Ishikawa (cell line): ENCODE measurements at regions not wholly inside any gene's neighbourhood (a gene's known extent, or its start where the extent isn't known, plus 50 kb on each side); places are given as distances from the start of the nearest gene placed in this dataset.

Experiments used
- CEBPB ChIP-seq: IDR thresholded peaks from 2 replicates; pipeline ENCODE4 v1.6.1; 2012
- CREB1 ChIP-seq: IDR thresholded peaks from 2 replicates; pipeline ENCODE4 v1.6.1; 2012; ENCODE audit warnings: low read depth
- EP300 ChIP-seq: IDR thresholded peaks from 2 replicates; pipeline ENCODE4 v1.6.1; 2012; ENCODE audit warnings: borderline replicate concordance
- FOXM1 ChIP-seq: IDR thresholded peaks from 2 replicates; pipeline ENCODE4 v1.6.1; 2012; ENCODE audit warnings: low read depth, borderline replicate concordance
- RAD21 ChIP-seq: IDR thresholded peaks from 2 replicates; pipeline ENCODE4 v1.6.1; 2012; ENCODE audit warnings: low read depth
- TAF1 ChIP-seq: IDR thresholded peaks from 2 replicates; pipeline ENCODE4 v1.6.1; 2012; ENCODE audit warnings: low read depth, mild to moderate bottlenecking
- TCF12 ChIP-seq: IDR thresholded peaks from 2 replicates; pipeline ENCODE4 v1.6.1; 2012; ENCODE audit warnings: low read depth
- TEAD4 ChIP-seq: IDR thresholded peaks from 2 replicates; pipeline ENCODE4 v1.6.1; 2012
- YY1 ChIP-seq: IDR thresholded peaks from 2 replicates; pipeline ENCODE4 v1.6.1; 2012; ENCODE audit warnings: low read depth
- TF ChIP-seq, protein P1 (sequence below): IDR thresholded peaks from 2 replicates; pipeline ENCODE4 v1.6.1; 2012
- TF ChIP-seq, protein P2 (sequence below): IDR thresholded peaks from 2 replicates; pipeline ENCODE4 v1.6.1; 2012; ENCODE audit warnings: low read depth, mild to moderate bottlenecking
- TF ChIP-seq, protein P3 (sequence below): IDR thresholded peaks from 2 replicates; pipeline ENCODE4 v1.6.1; 2012

DNA sequence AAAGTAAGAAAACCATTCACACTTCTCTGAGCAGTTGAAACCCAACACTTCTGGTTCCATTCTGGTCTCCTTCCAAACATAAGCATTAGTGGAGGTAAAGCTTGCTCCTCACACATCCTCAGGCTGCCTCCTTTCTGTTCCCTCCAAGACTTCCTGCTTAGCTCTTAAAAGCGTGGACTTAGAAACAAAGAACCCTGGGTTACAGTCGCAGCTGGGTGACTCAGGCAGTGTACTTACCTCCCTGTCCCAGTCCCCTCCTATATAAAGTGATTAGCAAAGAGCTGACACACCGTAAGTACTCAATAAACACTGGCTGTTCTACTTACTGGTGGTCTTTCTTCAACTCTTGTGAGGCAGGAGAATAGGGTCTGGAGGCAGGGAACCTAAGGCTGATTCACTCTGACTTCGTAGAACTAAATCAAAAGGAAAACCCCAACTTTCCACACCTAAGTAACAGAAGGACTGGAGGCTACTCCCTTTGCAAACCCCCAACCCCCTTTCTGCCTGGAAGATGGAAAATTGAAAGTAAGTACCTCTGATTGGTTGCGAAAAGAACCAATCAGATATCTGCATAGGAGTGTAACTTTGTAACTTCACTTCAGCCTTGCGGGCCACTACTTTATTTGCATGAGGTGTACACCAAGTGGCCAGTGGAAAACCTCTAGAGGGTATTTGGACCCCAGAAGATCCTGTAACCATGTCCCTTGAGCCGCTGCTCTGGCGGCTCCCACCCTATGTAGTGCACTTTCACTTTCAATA, 165.4 kb downstream of the SUCLA2 start:
- TF ChIP-seq TAF1, result no peak
- TF ChIP-seq TEAD4, result no peak
- TF ChIP-seq, protein P1, sequence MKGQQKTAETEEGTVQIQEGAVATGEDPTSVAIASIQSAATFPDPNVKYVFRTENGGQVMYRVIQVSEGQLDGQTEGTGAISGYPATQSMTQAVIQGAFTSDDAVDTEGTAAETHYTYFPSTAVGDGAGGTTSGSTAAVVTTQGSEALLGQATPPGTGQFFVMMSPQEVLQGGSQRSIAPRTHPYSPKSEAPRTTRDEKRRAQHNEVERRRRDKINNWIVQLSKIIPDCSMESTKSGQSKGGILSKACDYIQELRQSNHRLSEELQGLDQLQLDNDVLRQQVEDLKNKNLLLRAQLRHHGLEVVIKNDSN, result no peak
- no peak for TF ChIP-seq RAD21
- TF ChIP-seq, protein P2, sequence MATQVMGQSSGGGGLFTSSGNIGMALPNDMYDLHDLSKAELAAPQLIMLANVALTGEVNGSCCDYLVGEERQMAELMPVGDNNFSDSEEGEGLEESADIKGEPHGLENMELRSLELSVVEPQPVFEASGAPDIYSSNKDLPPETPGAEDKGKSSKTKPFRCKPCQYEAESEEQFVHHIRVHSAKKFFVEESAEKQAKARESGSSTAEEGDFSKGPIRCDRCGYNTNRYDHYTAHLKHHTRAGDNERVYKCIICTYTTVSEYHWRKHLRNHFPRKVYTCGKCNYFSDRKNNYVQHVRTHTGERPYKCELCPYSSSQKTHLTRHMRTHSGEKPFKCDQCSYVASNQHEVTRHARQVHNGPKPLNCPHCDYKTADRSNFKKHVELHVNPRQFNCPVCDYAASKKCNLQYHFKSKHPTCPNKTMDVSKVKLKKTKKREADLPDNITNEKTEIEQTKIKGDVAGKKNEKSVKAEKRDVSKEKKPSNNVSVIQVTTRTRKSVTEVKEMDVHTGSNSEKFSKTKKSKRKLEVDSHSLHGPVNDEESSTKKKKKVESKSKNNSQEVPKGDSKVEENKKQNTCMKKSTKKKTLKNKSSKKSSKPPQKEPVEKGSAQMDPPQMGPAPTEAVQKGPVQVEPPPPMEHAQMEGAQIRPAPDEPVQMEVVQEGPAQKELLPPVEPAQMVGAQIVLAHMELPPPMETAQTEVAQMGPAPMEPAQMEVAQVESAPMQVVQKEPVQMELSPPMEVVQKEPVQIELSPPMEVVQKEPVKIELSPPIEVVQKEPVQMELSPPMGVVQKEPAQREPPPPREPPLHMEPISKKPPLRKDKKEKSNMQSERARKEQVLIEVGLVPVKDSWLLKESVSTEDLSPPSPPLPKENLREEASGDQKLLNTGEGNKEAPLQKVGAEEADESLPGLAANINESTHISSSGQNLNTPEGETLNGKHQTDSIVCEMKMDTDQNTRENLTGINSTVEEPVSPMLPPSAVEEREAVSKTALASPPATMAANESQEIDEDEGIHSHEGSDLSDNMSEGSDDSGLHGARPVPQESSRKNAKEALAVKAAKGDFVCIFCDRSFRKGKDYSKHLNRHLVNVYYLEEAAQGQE, result no peak
- no peak for TF ChIP-seq FOXM1
- TF ChIP-seq, protein P3, sequence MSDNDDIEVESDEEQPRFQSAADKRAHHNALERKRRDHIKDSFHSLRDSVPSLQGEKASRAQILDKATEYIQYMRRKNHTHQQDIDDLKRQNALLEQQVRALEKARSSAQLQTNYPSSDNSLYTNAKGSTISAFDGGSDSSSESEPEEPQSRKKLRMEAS, result no peak
- no peak for TF ChIP-seq YY1
- TF ChIP-seq CREB1, result no peak
- no peak for TF ChIP-seq TCF12
- no peak for TF ChIP-seq EP300
- TF ChIP-seq CEBPB, result no peak
